Caco-2 (cell line): ENCODE measurements at regions not wholly inside any gene's neighbourhood (a gene's known extent, or its start where the extent isn't known, plus 50 kb on each side); places are given as distances from the start of the nearest gene placed in this dataset.

ENCODE experiments used
- BruUV-seq: library from RNA; stranded (reverse); fragments of 400-500 nt; replicated peaks from 2 replicates; lab custom pipeline; 2021; lab: Mats Ljungman, UMichigan
- CTCF ChIA-PET: fragments of 300-600 bp; sonication (Branson Sonifier 250); formaldehyde crosslinking; loops from one replicate; lab custom pipeline; 2022; ENCODE audit warnings: antibody characterized with exemption; lab: Charles Lee
- POLR2A ChIA-PET: fragments of 300-600 bp; sonication (Branson Sonifier 250); formaldehyde crosslinking; loops from one replicate; lab custom pipeline; 2022; ENCODE audit warnings: antibody characterized with exemption; lab: Charles Lee
- DNase-seq, 2 experiments: peaks; one replicate each; pipeline versions ENCODE4 v3.0.0 to v3.0.0-alpha.2; 2020 to 2022
- H3K27me3 ChIP-seq: replicated peaks from 2 replicates; pipeline ENCODE4 v1.6.0; 2011; ENCODE audit warnings: low read length; ENCODE audit not compliant: control insufficient read depth, insufficient read depth
- H3K36me3 ChIP-seq: 2 replicates; pipeline ENCODE4 v1.5.1; 2011; ENCODE audit warnings: low read length; ENCODE audit not compliant: control insufficient read depth, insufficient read depth
- H3K4me1 ChIP-seq: fragments of 250-450 bp; sonication (Bioruptor Pico); 2 replicates; pipeline ENCODE4 v1.5.1; 2020; ENCODE audit warnings: mild to moderate bottlenecking
- H3K4me3 ChIP-seq: 2 replicates; pipeline ENCODE4 v1.5.1; 2011; ENCODE audit warnings: low read depth, mild to moderate bottlenecking, control low read depth, low read length
- H3K9me3 ChIP-seq: fragments of 250-450 bp; sonication (Bioruptor Pico); 2 replicates; pipeline ENCODE4 v1.5.1; 2020; ENCODE audit warnings: mild to moderate bottlenecking, moderate library complexity
- H3K27ac Mint-ChIP-seq: one replicate; pipeline ENCODE4 v1.8.0; 2022; ENCODE audit warnings: mixed read lengths; ENCODE audit not compliant: unreplicated experiment
- H3K27me3 Mint-ChIP-seq: one replicate; pipeline ENCODE4 v1.8.0; 2022; ENCODE audit warnings: mixed read lengths; ENCODE audit not compliant: insufficient read depth, unreplicated experiment
- H3K36me3 Mint-ChIP-seq: one replicate; pipeline ENCODE4 v1.8.0; 2022; ENCODE audit warnings: mild to moderate bottlenecking, mixed read lengths; ENCODE audit not compliant: insufficient read depth, unreplicated experiment
- H3K4me1 Mint-ChIP-seq: one replicate; pipeline ENCODE4 v1.8.0; 2022; ENCODE audit warnings: low read depth, mixed read lengths; ENCODE audit not compliant: unreplicated experiment
- H3K4me3 Mint-ChIP-seq: one replicate; pipeline ENCODE4 v1.8.0; 2022; ENCODE audit warnings: mild to moderate bottlenecking, moderate library complexity, mixed read lengths; ENCODE audit not compliant: unreplicated experiment
- H3K9me3 Mint-ChIP-seq: one replicate; pipeline ENCODE4 v1.8.0; 2022; ENCODE audit warnings: mixed read lengths; ENCODE audit not compliant: unreplicated experiment
- CTCF ChIP-seq, 2 experiments: fragments of 200-600 bp in 1 of 2; IDR thresholded peaks; 1 replicate in 1 of 2; 2 replicates in 1 of 2; pipeline versions ENCODE4 v1.5.1 to v1.8.0; 2011 to 2022; ENCODE audit warnings: antibody characterized with exemption in 1 of 2, control low read depth in 1 of 2, inconsistent platforms in 1 of 2, low read depth in 1 of 2, low read length in 1 of 2, mild to moderate bottlenecking in 1 of 2, moderate library complexity in 1 of 2; ENCODE audit not compliant: insufficient read depth in 1 of 2, severe bottlenecking in 1 of 2, unreplicated experiment in 1 of 2
- intact Hi-C: fragments of 100-400 bp; cut with micrococcal nuclease; formaldehyde crosslinking; loops from one replicate; pipeline ENCODE4 v1.10.0; 2022; ENCODE audit not compliant: unreplicated experiment

GRCh38 chr4:22881411-22881810 is 188.7 kb downstream of the GBA3 start:
- no peaks in the 10 kb centered on the region for H3K36me3 Mint-ChIP-seq
- no peaks in the 10 kb centered on the region for H3K27me3 ChIP-seq
- no TSS peak for BruUV-seq
- no peak for TF ChIP-seq CTCF (IDR thresholded peaks at IDR 0.05; ENCODE audit: insufficient read depth in 1 of 2, low read depth in 1 of 2, low read length in 1 of 2, severe bottlenecking in 1 of 2, unreplicated experiment in 1 of 2)
- POLR2A ChIA-PET = no interaction called here
- no peaks in the 10 kb centered on the region for H3K36me3 ChIP-seq
- H3K27ac Mint-ChIP-seq = no peak overlapping the region
- H3K9me3 Mint-ChIP-seq = no peaks in the 10 kb centered on the region
- no peaks in the 10 kb centered on the region for H3K4me1 Mint-ChIP-seq
- no peak overlapping the region for H3K4me3 Mint-ChIP-seq
- no peak overlapping the region for H3K4me3 ChIP-seq
- DNase-seq = no peak
- intact Hi-C loops = no loop called here
- no peaks in the 10 kb centered on the region for H3K27me3 Mint-ChIP-seq
- CTCF ChIA-PET = no interaction called here
- H3K4me1 ChIP-seq = no peaks in the 10 kb centered on the region
- H3K9me3 ChIP-seq = no peaks in the 10 kb centered on the region

- H3K27ac Mint-ChIP-seq = no peak overlapping the region
- Histone ChIP-seq H3K36me3 (no peaks in the 10 kb centered on the region), H3K4me3 (no peak overlapping the region), H3K9me3 (no peaks in the 10 kb centered on the region), H3K4me1 (no peaks in the 10 kb centered on the region), H3K27me3 (no peaks in the 10 kb centered on the region)
- intact Hi-C loops = no loop called here
- H3K4me1 Mint-ChIP-seq = no peaks in the 10 kb centered on the region
- H3K27me3 Mint-ChIP-seq = no peaks in the 10 kb centered on the region
- H3K4me3 Mint-ChIP-seq = no peak overlapping the region
- no peaks in the 10 kb centered on the region for H3K9me3 Mint-ChIP-seq
- no TSS peak for BruUV-seq
- no peaks in the 10 kb centered on the region for H3K36me3 Mint-ChIP-seq
- no peak for TF ChIP-seq CTCF (IDR thresholded peaks at IDR 0.05; ENCODE audit: insufficient read depth in 1 of 2, low read depth in 1 of 2, low read length in 1 of 2, severe bottlenecking in 1 of 2, unreplicated experiment in 1 of 2)
- no peak for DNase-seq
- ChIA-PET CTCF (no interaction called here), POLR2A (no interaction called here)
Measured at GRCh38 chr4:22877486-22878052, 184.8 kb downstream of the GBA3 start.

- no peak overlapping the region for H3K4me3 ChIP-seq
- CTCF ChIA-PET = no interaction called here
Measured at GRCh38 chr4:22876270-22876669, 183.5 kb downstream of the GBA3 start.

More at GRCh38 chr4:22876270-22876669, 183.5 kb downstream of the GBA3 start:
- POLR2A ChIA-PET = no interaction called here
- H3K36me3 ChIP-seq = no peaks in the 10 kb centered on the region
- DNase-seq = no peak
- Mint-ChIP-seq H3K9me3 (no peaks in the 10 kb centered on the region), H3K36me3 (no peaks in the 10 kb centered on the region), H3K4me1 (no peaks in the 10 kb centered on the region), H3K27me3 (no peaks in the 10 kb centered on the region), H3K27ac (no peak overlapping the region), H3K4me3 (no peak overlapping the region)
- H3K4me1 ChIP-seq = no peaks in the 10 kb centered on the region
- TF ChIP-seq CTCF (IDR thresholded peaks at IDR 0.05; ENCODE audit: insufficient read depth in 1 of 2, low read depth in 1 of 2, low read length in 1 of 2, severe bottlenecking in 1 of 2, unreplicated experiment in 1 of 2) = no peak
- no peaks in the 10 kb centered on the region for H3K9me3 ChIP-seq
- intact Hi-C loops = no loop called here
- BruUV-seq = no TSS peak
- H3K27me3 ChIP-seq = no peaks in the 10 kb centered on the region
